HG03575 (cell line): ENCODE measurements at regions not wholly inside any gene's neighbourhood (a gene's known extent, or its start where the extent isn't known, plus 50 kb on each side); places are given as distances from the start of the nearest gene placed in this dataset.
"Not testable (repeated sequence)": the region's sequence is repeated elsewhere in the genome, so short reads cannot be mapped to it uniquely, and the experiment has no call there.

Experiments used
- ATAC-seq: cut with Tn5 transposase; IDR thresholded peaks from one replicate; pipeline ENCODE4 v1.9.1; 2021; ENCODE audit not compliant: unreplicated experiment, insufficient number of reproducible peaks, low FRiP score; ENCODE audit errors: extremely low read depth

- no peak for ATAC-seq
Measured at GRCh38 chr7:124295289-124295688, 262.4 kb upstream of the TMEM229A start.

GRCh38 chr7:124284937-124285336, 252.1 kb upstream of the TMEM229A start:
- no peak for ATAC-seq

- ATAC-seq = peak; percentile 95
Measured at GRCh38 chr7:124276005-124276622, 243.2 kb upstream of the TMEM229A start.

- no peak for ATAC-seq
Measured at GRCh38 chr7:124275411-124275810, 242.5 kb upstream of the TMEM229A start.

- ATAC-seq = no peak
Measured at GRCh38 chr7:124269774-124270173, 236.9 kb upstream of the TMEM229A start.

GRCh38 chr7:124267154-124267553, 234.3 kb upstream of the TMEM229A start:
- no peak for ATAC-seq

- peak; percentile 83 for ATAC-seq
Measured at GRCh38 chr7:124263232-124263827, 230.5 kb upstream of the TMEM229A start.

- ATAC-seq = no peak
Measured at GRCh38 chr7:124261710-124262109, 228.8 kb upstream of the TMEM229A start.

- peak; percentile 57 for ATAC-seq
Measured at GRCh38 chr7:124257638-124258308, 224.9 kb upstream of the TMEM229A start.

- ATAC-seq = no peak
Measured at GRCh38 chr7:124255041-124255655, 222.3 kb upstream of the TMEM229A start.

GRCh38 chr7:124254396-124254795, 221.5 kb upstream of the TMEM229A start:
- no peak for ATAC-seq

- no peak for ATAC-seq
Measured at GRCh38 chr7:124251636-124252035, 218.8 kb upstream of the TMEM229A start.

- no peak for ATAC-seq
Measured at GRCh38 chr7:124250297-124251034, 217.6 kb upstream of the TMEM229A start.

- no peak for ATAC-seq
Measured at GRCh38 chr7:124247691-124248090, 214.8 kb upstream of the TMEM229A start.

GRCh38 chr7:124246262-124246863, 213.5 kb upstream of the TMEM229A start:
- ATAC-seq = no peak

GRCh38 chr7:124244469-124244868, 211.6 kb upstream of the TMEM229A start:
- ATAC-seq = not testable (repeated sequence)

GRCh38 chr7:124219681-124220080, 186.8 kb upstream of the TMEM229A start:
- no peak for ATAC-seq

GRCh38 chr7:124208642-124209041, 175.8 kb upstream of the TMEM229A start:
- ATAC-seq = no peak

- ATAC-seq = no peak
Measured at GRCh38 chr7:124208173-124208572, 175.3 kb upstream of the TMEM229A start.
